ENCODE measurements at regions not wholly inside any gene's neighbourhood (a gene's known extent, or its start where the extent isn't known, plus 50 kb on each side); places are given as distances from the start of the nearest gene placed in this dataset.

- no peak overlapping the region for H2BK5ac ChIP-seq (ENCODE audit: low read depth, low read length, poor library complexity)
- H3K9ac ChIP-seq (ENCODE audit: low read length): no peak overlapping the region
- no peak overlapping the region for H3K18ac ChIP-seq (ENCODE audit: low read length)
- H3K36me3 ChIP-seq (ENCODE audit: control insufficient read depth in 1 of 2, insufficient read depth in 2 of 2, low read length in 2 of 2): no peaks in the 10 kb centered on the region
- H4K91ac ChIP-seq (ENCODE audit: low read depth, low read length): peak overlapping the region; percentile 48
- no peak overlapping the region for H3K27ac ChIP-seq (ENCODE audit: low read depth, low read length)
- DNase-seq: no peak
- no peaks in the 10 kb centered on the region for H3K27me3 ChIP-seq (ENCODE audit: insufficient read depth, low read length)
- H3K14ac ChIP-seq (ENCODE audit: low read length): no peak overlapping the region
- no peak overlapping the region for H2AK5ac ChIP-seq (ENCODE audit: low read length)
- H2BK12ac ChIP-seq (ENCODE audit: low read length): peak overlapping the region; percentile 5
- H3K9me3 ChIP-seq (ENCODE audit: insufficient read depth, low read depth, low read length): no peaks in the 10 kb centered on the region
- no peak overlapping the region for H3K4ac ChIP-seq (ENCODE audit: low read depth, low read length)
- H3K79me1 ChIP-seq (ENCODE audit: low read length): peaks cover 8% of the 10 kb centered on the region
- H3K4me2 ChIP-seq (ENCODE audit: low read length): no peak overlapping the region
- H4K12ac ChIP-seq (ENCODE audit: low read depth, low read length): no peak overlapping the region
- H4K8ac ChIP-seq (ENCODE audit: low read depth, low read length): peak overlapping the region; percentile 5
- WGBS (ENCODE audit: extremely low coverage, insufficient coverage, insufficient read length): no CpG with 5 or more reads among the region's 2 CpGs
- peaks cover 0 to 13% of the 10 kb centered on the region in 2 experiments for H3K4me1 ChIP-seq (ENCODE audit: control insufficient read depth in 1 of 2, insufficient read depth in 2 of 2, low read length in 2 of 2)
- H2BK120ac ChIP-seq (ENCODE audit: insufficient read depth, low read length, poor library complexity): no peak overlapping the region
- H3K79me2 ChIP-seq (ENCODE audit: control insufficient read depth, insufficient read depth, low read length, poor library complexity): no peaks in the 10 kb centered on the region
- no peak overlapping the region for H2AFZ ChIP-seq (ENCODE audit: insufficient read depth, low read length, poor library complexity)
- no peak overlapping the region for H3K4me3 ChIP-seq (ENCODE audit: low read depth, low read length)
- no peak overlapping the region for H3K23ac ChIP-seq (ENCODE audit: low read length)
These were observed 111.9 kb upstream of the SLC44A3 start for GRCh38 chr1:94708299-94708685.

DNA sequence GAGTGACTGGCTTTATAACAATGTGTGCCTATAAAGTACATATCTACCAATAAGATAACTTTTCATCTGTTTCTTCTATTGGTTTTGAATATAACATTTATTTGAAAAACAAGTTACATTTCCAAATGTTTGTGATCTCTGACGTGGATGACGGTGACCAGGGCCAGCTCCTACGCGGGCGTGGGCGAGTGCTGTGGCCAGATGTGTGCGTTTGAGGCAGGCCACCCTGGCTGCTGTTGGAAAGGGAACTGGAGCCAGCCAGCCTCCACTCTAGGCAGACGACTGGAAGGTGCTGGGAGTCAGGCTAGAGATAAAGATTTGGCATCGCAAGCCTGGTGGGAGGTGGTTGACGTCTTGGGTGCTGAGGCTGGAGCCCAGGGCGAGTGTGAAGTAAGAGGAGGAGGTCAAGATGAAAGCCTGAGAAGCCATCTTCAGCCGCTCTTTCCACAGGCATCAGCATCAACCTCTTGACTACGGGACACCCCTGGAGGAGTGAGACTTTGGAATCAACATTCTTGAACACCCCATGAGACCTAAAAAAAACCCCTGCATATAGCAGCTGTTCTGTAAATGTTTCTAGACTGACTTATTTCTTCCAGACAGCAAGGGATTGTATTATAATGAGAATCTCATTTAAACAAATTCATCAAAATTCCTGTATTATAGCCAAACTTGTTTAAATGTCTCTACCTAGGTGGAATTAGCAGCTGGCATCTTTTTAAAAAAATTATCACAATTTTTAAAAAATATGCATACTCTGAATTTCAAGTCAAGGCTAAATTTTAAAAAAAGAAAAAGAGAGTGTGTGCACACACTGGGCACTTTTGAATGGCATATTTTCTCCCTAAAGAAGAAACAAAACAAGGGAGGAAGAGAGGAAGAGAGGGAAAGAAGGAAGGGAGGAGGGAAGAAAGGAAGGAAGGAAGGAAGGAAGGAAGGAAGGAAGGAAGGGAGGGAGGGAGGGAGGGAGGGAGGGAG, 112.5 kb upstream of the SLC44A3 start:
- Histone ChIP-seq H3K36me3 (ENCODE audit: control insufficient read depth in 1 of 2, insufficient read depth in 2 of 2, low read length in 2 of 2) (no peaks in the 10 kb centered on the region), H3K23ac (ENCODE audit: low read length) (no peak overlapping the region), H3K4me1 (ENCODE audit: control insufficient read depth in 1 of 2, insufficient read depth in 2 of 2, low read length in 2 of 2) (peaks cover 0 to 13% of the 10 kb centered on the region in 2 experiments), H3K18ac (ENCODE audit: low read length) (no peak overlapping the region), H2BK12ac (ENCODE audit: low read length) (no peak overlapping the region), H3K14ac (ENCODE audit: low read length) (no peak overlapping the region), H4K8ac (ENCODE audit: low read depth, low read length) (no peak overlapping the region), H2AFZ (ENCODE audit: insufficient read depth, low read length, poor library complexity) (no peak overlapping the region), H2BK5ac (ENCODE audit: low read depth, low read length, poor library complexity) (no peak overlapping the region), H3K27ac (ENCODE audit: low read depth, low read length) (no peak overlapping the region), H3K27me3 (ENCODE audit: insufficient read depth, low read length) (no peaks in the 10 kb centered on the region), H3K4ac (ENCODE audit: low read depth, low read length) (no peak overlapping the region), H3K4me2 (ENCODE audit: low read length) (no peak overlapping the region), H3K79me2 (ENCODE audit: control insufficient read depth, insufficient read depth, low read length, poor library complexity) (no peaks in the 10 kb centered on the region), H4K91ac (ENCODE audit: low read depth, low read length) (no peak overlapping the region), H3K9me3 (ENCODE audit: insufficient read depth, low read depth, low read length) (no peaks in the 10 kb centered on the region), H3K79me1 (ENCODE audit: low read length) (peaks cover 8% of the 10 kb centered on the region), H2BK120ac (ENCODE audit: insufficient read depth, low read length, poor library complexity) (no peak overlapping the region), H3K4me3 (ENCODE audit: low read depth, low read length) (no peak overlapping the region), H2AK5ac (ENCODE audit: low read length) (no peak overlapping the region), H3K9ac (ENCODE audit: low read length) (no peak overlapping the region), H4K12ac (ENCODE audit: low read depth, low read length) (no peak overlapping the region)
- DNase-seq: no peak
- WGBS (ENCODE audit: extremely low coverage, insufficient coverage, insufficient read length): no CpG with 5 or more reads among the region's 13 CpGs

GRCh38 chr1:94702442-94702815, 117.7 kb upstream of the SLC44A3 start:
- no peaks in the 10 kb centered on the region for H3K36me3 ChIP-seq (ENCODE audit: control insufficient read depth in 1 of 2, insufficient read depth in 2 of 2, low read length in 2 of 2)
- DNase-seq: no peak
- H3K4me2 ChIP-seq (ENCODE audit: low read length): no peak overlapping the region
- H3K79me1 ChIP-seq (ENCODE audit: low read length): peaks cover 3% of the 10 kb centered on the region
- H3K27ac ChIP-seq (ENCODE audit: low read depth, low read length): no peak overlapping the region
- H3K4ac ChIP-seq (ENCODE audit: low read depth, low read length): no peak overlapping the region
- no peak overlapping the region for H4K8ac ChIP-seq (ENCODE audit: low read depth, low read length)
- no peak overlapping the region for H3K18ac ChIP-seq (ENCODE audit: low read length)
- no peaks in the 10 kb centered on the region for H3K79me2 ChIP-seq (ENCODE audit: control insufficient read depth, insufficient read depth, low read length, poor library complexity)
- no peak overlapping the region for H2AK5ac ChIP-seq (ENCODE audit: low read length)
- no peaks in the 10 kb centered on the region for H3K27me3 ChIP-seq (ENCODE audit: insufficient read depth, low read length)
- H2BK120ac ChIP-seq (ENCODE audit: insufficient read depth, low read length, poor library complexity): no peak overlapping the region
- no peak overlapping the region for H3K4me3 ChIP-seq (ENCODE audit: low read depth, low read length)
- H4K91ac ChIP-seq (ENCODE audit: low read depth, low read length): no peak overlapping the region
- no peak overlapping the region for H3K23ac ChIP-seq (ENCODE audit: low read length)
- H4K12ac ChIP-seq (ENCODE audit: low read depth, low read length): no peak overlapping the region
- H2AFZ ChIP-seq (ENCODE audit: insufficient read depth, low read length, poor library complexity): no peak overlapping the region
- no peak overlapping the region for H2BK5ac ChIP-seq (ENCODE audit: low read depth, low read length, poor library complexity)
- H3K9me3 ChIP-seq (ENCODE audit: insufficient read depth, low read depth, low read length): no peaks in the 10 kb centered on the region
- H3K9ac ChIP-seq (ENCODE audit: low read length): no peak overlapping the region
- peaks cover 0 to 2% of the 10 kb centered on the region in 2 experiments for H3K4me1 ChIP-seq (ENCODE audit: control insufficient read depth in 1 of 2, insufficient read depth in 2 of 2, low read length in 2 of 2)
- no peak overlapping the region for H3K14ac ChIP-seq (ENCODE audit: low read length)
- no peak overlapping the region for H2BK12ac ChIP-seq (ENCODE audit: low read length)
- WGBS (ENCODE audit: extremely low coverage, insufficient coverage, insufficient read length): no CpG with 5 or more reads among the region's 1 CpG

GRCh38 chr1:94701796-94702441, 118.2 kb upstream of the SLC44A3 start:
- no CpG with 5 or more reads among the region's 2 CpGs for WGBS (ENCODE audit: extremely low coverage, insufficient coverage, insufficient read length)
- Histone ChIP-seq H3K9ac (ENCODE audit: low read length) (no peak overlapping the region), H3K4me2 (ENCODE audit: low read length) (no peak overlapping the region)

More at GRCh38 chr1:94701796-94702441, 118.2 kb upstream of the SLC44A3 start:
- H3K4me1 ChIP-seq (ENCODE audit: control insufficient read depth in 1 of 2, insufficient read depth in 2 of 2, low read length in 2 of 2): peaks cover 0 to 2% of the 10 kb centered on the region in 2 experiments
- H4K91ac ChIP-seq (ENCODE audit: low read depth, low read length): no peak overlapping the region
- no peak overlapping the region for H3K18ac ChIP-seq (ENCODE audit: low read length)
- H3K36me3 ChIP-seq (ENCODE audit: control insufficient read depth in 1 of 2, insufficient read depth in 2 of 2, low read length in 2 of 2): no peaks in the 10 kb centered on the region
- no peak overlapping the region for H2AFZ ChIP-seq (ENCODE audit: insufficient read depth, low read length, poor library complexity)
- H3K79me1 ChIP-seq (ENCODE audit: low read length): peaks cover 3% of the 10 kb centered on the region
- H3K27me3 ChIP-seq (ENCODE audit: insufficient read depth, low read length): no peaks in the 10 kb centered on the region
- no peak overlapping the region for H3K27ac ChIP-seq (ENCODE audit: low read depth, low read length)
- H3K9me3 ChIP-seq (ENCODE audit: insufficient read depth, low read depth, low read length): no peaks in the 10 kb centered on the region
- no peak overlapping the region for H3K4me3 ChIP-seq (ENCODE audit: low read depth, low read length)
- H4K12ac ChIP-seq (ENCODE audit: low read depth, low read length): no peak overlapping the region
- H3K14ac ChIP-seq (ENCODE audit: low read length): no peak overlapping the region
- no peaks in the 10 kb centered on the region for H3K79me2 ChIP-seq (ENCODE audit: control insufficient read depth, insufficient read depth, low read length, poor library complexity)
- no peak overlapping the region for H2BK5ac ChIP-seq (ENCODE audit: low read depth, low read length, poor library complexity)
- no peak overlapping the region for H4K8ac ChIP-seq (ENCODE audit: low read depth, low read length)
- no peak overlapping the region for H3K4ac ChIP-seq (ENCODE audit: low read depth, low read length)
- no peak overlapping the region for H2AK5ac ChIP-seq (ENCODE audit: low read length)
- H3K23ac ChIP-seq (ENCODE audit: low read length): no peak overlapping the region
- DNase-seq: no peak
- H2BK12ac ChIP-seq (ENCODE audit: low read length): no peak overlapping the region
- H2BK120ac ChIP-seq (ENCODE audit: insufficient read depth, low read length, poor library complexity): no peak overlapping the region
